ENCODE measurements at regions not wholly inside any gene's neighbourhood (a gene's known extent, or its start where the extent isn't known, plus 50 kb on each side); places are given as distances from the start of the nearest gene placed in this dataset.

GRCh38 chrX:13893826-13894225 is 76.9 kb upstream of the GPM6B start:
- DNase-seq (no peak), ATAC-seq (ENCODE audit: low FRiP score in 2 of 2) (no peak)
- Histone ChIP-seq H3K27ac (no peak overlapping the region), H3K9me3 (no peaks in the 10 kb centered on the region), H3K4me3 (no peak overlapping the region), H3K27me3 (no peaks in the 10 kb centered on the region), H3K36me3 (no peaks in the 10 kb centered on the region), H3K4me1 (no peaks in the 10 kb centered on the region)
- TF ChIP-seq EP300 (IDR thresholded peaks at IDR 0.05) (no peak), CTCF (IDR thresholded peaks at IDR 0.05) (no peak), POLR2AphosphoS5 (IDR thresholded peaks at IDR 0.05) (no peak), POLR2A (IDR thresholded peaks at IDR 0.05) (no peak)
- WGBS, 2 donors, result 61 to 90% methylated on average over 3 to 5 of the region's 5 CpGs

GRCh38 chrX:13892856-13893255 is 76.0 kb upstream of the GPM6B start:
- 90 to 95% methylated on average over 2 to 3 of the region's 3 CpGs for WGBS, 2 donors
- H3K9me3 ChIP-seq, result no peaks in the 10 kb centered on the region
- H3K4me1 ChIP-seq, result no peaks in the 10 kb centered on the region
- H3K27ac ChIP-seq, result no peak overlapping the region
- no peak for DNase-seq
- ATAC-seq (ENCODE audit: low FRiP score in 2 of 2), result no peak
- no peaks in the 10 kb centered on the region for H3K36me3 ChIP-seq
- TF ChIP-seq EP300 (IDR thresholded peaks at IDR 0.05), result no peak
- no peak for TF ChIP-seq POLR2A (IDR thresholded peaks at IDR 0.05)
- no peak for TF ChIP-seq POLR2AphosphoS5 (IDR thresholded peaks at IDR 0.05)
- TF ChIP-seq CTCF (IDR thresholded peaks at IDR 0.05), result no peak
- H3K4me3 ChIP-seq, result no peak overlapping the region
- H3K27me3 ChIP-seq, result no peaks in the 10 kb centered on the region

GRCh38 chrX:13891377-13892140 is 74.7 kb upstream of the GPM6B start:
- Histone ChIP-seq H3K36me3 (no peaks in the 10 kb centered on the region), H3K4me3 (no peak overlapping the region), H3K27ac (no peak overlapping the region), H3K4me1 (no peaks in the 10 kb centered on the region), H3K9me3 (no peaks in the 10 kb centered on the region), H3K27me3 (no peaks in the 10 kb centered on the region)
- no peak for TF ChIP-seq POLR2A (IDR thresholded peaks at IDR 0.05)
- no peak for TF ChIP-seq EP300 (IDR thresholded peaks at IDR 0.05)
- no peak for TF ChIP-seq POLR2AphosphoS5 (IDR thresholded peaks at IDR 0.05)
- no peak for TF ChIP-seq CTCF (IDR thresholded peaks at IDR 0.05)
- no peak for ATAC-seq (ENCODE audit: low FRiP score in 2 of 2)
- WGBS, 2 donors, result 71 to 76% methylated on average over 7 of the region's 7 CpGs
- no peak for DNase-seq

GRCh38 chrX:13890806-13891205 is 73.9 kb upstream of the GPM6B start:
- WGBS, 2 donors, result 52 to 60% methylated on average over 1 to 3 of the region's 3 CpGs
- ATAC-seq (ENCODE audit: low FRiP score in 2 of 2) (no peak), DNase-seq (no peak)
- no peak overlapping the region for H3K4me3 ChIP-seq
- no peaks in the 10 kb centered on the region for H3K9me3 ChIP-seq
- H3K27ac ChIP-seq, result no peak overlapping the region
- TF ChIP-seq EP300 (IDR thresholded peaks at IDR 0.05), result no peak
- H3K4me1 ChIP-seq, result no peaks in the 10 kb centered on the region
- no peaks in the 10 kb centered on the region for H3K27me3 ChIP-seq
- H3K36me3 ChIP-seq, result no peaks in the 10 kb centered on the region

GRCh38 chrX:13888284-13888683 is 71.4 kb upstream of the GPM6B start:
- Histone ChIP-seq H3K27me3 (no peaks in the 10 kb centered on the region), H3K4me3 (no peak overlapping the region), H3K27ac (no peak overlapping the region), H3K4me1 (no peaks in the 10 kb centered on the region), H3K9me3 (no peaks in the 10 kb centered on the region), H3K36me3 (no peaks in the 10 kb centered on the region)
- no peak for TF ChIP-seq POLR2AphosphoS5 (IDR thresholded peaks at IDR 0.05)
- TF ChIP-seq POLR2A (IDR thresholded peaks at IDR 0.05), result no peak
- TF ChIP-seq EP300 (IDR thresholded peaks at IDR 0.05), result no peak
- no peak for TF ChIP-seq CTCF (IDR thresholded peaks at IDR 0.05)
- 70 to 82% methylated on average over 8 of the region's 8 CpGs for WGBS, 2 donors
- DNase-seq (no peak), ATAC-seq (ENCODE audit: low FRiP score in 2 of 2) (no peak)

Data from upper lobe of left lung (tissue), 6 donors.